Lower leg skin (tissue), 3 donors: ENCODE measurements at regions not wholly inside any gene's neighbourhood (a gene's known extent, or its start where the extent isn't known, plus 50 kb on each side); places are given as distances from the start of the nearest gene placed in this dataset.

Experiments used
- CTCF ChIP-seq, 3 donors: fragments of 450-650 bp; IDR thresholded peaks; one replicate each; pipeline ENCODE4 v1.5.1; 2016; ENCODE audit warnings: antibody characterized with exemption in 3 of 3, mild to moderate bottlenecking in 3 of 3, moderate library complexity in 2 of 3
- POLR2A ChIP-seq, 2 donors: fragments of 450-650 bp; IDR thresholded peaks; one replicate each; pipeline ENCODE4 v1.6.1; 2016 to 2017; ENCODE audit warnings: antibody characterized with exemption in 2 of 2, mild to moderate bottlenecking in 1 of 2, moderate library complexity in 1 of 2

GRCh38 chr14:97921296-97921695 is 1124.1 kb downstream of the VRK1 start:
- TF ChIP-seq CTCF (IDR thresholded peaks at IDR 0.05) (no peak), POLR2A (IDR thresholded peaks at IDR 0.05) (no peak)
